Fibroblast of mammary gland (primary cell): ENCODE measurements at regions not wholly inside any gene's neighbourhood (a gene's known extent, or its start where the extent isn't known, plus 50 kb on each side); places are given as distances from the start of the nearest gene placed in this dataset.

Experiments
- DNase-seq: peaks from one replicate; pipeline ENCODE4 v3.0.0-alpha.2; 2010; ENCODE audit warnings: low read depth
- H3K4me3 ChIP-seq: 2 replicates; pipeline ENCODE4 v1.5.1; 2011; ENCODE audit warnings: low read depth, mild to moderate bottlenecking, low read length, moderate library complexity; ENCODE audit not compliant: control insufficient read depth
- TF ChIP-seq, protein P1 (sequence below): conservative IDR thresholded peaks from 2 replicates; pipeline ENCODE4 v1.5.1; 2011; ENCODE audit warnings: low read depth, low read length, inconsistent platforms; ENCODE audit not compliant: control insufficient read depth, insufficient read depth

DNA sequence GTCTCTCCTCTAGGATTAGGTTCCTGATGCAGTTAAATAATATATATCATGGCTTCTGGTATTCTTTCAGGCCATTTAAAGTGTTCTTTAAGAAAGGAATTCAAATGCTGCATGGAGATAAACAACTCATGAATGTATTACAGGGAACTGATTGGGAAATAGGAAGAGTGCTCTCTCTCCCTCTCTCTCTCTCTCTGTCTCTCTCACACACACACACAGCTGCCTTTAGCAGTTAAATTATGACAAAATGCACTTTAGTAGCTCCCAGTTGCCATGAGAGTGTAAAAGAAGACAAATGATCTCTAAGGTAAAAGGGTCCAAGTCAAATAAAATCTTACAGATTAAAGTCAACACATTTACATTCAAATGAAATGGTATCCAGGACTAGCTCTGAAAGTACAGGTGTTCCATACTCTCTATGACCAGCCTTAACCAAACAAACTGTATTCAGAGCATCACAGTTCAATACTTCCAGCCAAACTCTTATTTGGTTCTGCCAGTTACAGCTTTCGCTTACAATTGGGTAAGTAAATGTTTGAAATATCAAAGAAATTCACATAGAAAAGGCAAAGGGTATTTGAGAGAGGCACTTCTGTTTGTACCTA, 94.7 kb upstream of the CXXC4 start:
- no peak for DNase-seq
- TF ChIP-seq, protein P1, sequence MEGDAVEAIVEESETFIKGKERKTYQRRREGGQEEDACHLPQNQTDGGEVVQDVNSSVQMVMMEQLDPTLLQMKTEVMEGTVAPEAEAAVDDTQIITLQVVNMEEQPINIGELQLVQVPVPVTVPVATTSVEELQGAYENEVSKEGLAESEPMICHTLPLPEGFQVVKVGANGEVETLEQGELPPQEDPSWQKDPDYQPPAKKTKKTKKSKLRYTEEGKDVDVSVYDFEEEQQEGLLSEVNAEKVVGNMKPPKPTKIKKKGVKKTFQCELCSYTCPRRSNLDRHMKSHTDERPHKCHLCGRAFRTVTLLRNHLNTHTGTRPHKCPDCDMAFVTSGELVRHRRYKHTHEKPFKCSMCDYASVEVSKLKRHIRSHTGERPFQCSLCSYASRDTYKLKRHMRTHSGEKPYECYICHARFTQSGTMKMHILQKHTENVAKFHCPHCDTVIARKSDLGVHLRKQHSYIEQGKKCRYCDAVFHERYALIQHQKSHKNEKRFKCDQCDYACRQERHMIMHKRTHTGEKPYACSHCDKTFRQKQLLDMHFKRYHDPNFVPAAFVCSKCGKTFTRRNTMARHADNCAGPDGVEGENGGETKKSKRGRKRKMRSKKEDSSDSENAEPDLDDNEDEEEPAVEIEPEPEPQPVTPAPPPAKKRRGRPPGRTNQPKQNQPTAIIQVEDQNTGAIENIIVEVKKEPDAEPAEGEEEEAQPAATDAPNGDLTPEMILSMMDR = no peak
- no peak overlapping the region for H3K4me3 ChIP-seq

DNA sequence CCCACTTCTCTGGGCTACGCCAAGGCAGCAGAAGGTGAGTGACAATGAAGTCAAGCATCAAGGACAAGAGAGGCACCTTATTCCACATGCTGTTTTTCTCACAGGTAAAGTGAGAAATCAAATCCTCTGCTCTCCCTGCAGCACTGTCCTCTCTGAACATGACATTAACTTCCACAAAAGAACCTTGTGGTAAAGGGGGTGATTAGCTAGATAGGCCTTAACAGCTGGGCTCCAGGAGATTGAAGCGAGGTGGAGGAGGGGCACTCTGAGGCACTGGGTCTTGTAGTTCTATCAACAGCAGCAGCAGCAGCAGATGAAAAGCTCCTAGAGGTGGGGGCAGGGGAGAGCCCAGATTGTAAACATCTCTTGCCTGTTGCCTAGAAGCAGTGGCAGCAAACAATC, 96.8 kb upstream of the CXXC4 start:
- no peak overlapping the region for H3K4me3 ChIP-seq
- no peak for DNase-seq
- TF ChIP-seq, protein P1 = no peak

DNA sequence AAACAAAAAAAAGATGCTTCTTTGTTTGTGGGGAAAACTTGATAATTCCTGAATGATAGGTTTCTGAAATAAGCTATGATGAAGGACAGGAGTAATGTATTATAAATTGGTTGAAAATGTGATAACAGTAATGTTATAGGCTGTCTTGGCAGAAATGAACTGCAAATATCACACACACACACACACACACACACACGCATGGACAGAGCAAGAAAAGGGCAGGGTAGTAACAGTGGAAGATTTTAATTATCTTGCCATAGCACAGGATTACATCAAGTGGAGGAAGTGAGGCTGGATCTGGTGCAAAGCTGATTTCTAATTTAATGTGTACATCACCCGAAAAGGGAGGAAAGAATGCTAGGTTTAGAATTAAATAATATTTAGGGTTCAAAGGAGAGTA, 97.5 kb upstream of the CXXC4 start:
- TF ChIP-seq, protein P1 = no peak
- no peak for DNase-seq
- no peak overlapping the region for H3K4me3 ChIP-seq

DNA sequence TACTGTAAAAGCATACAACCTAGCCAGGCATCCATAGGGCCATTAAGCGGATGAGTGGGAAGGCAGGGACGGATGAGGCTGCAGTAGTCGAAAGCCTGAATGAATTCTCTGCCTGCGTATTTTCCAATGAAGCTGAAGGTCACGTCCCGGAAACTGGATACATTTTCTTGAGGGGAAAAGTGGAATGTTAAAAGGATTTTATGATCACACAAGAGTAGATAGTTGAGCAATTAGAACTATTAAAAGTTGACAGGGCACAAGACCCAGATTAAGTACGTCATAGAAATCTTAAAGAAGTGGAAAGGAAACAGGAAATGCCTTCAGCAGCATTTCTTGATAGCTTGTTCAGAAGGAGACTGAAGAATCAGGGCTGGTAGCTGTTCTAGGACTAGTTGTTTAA, 98.3 kb upstream of the CXXC4 start:
- H3K4me3 ChIP-seq = no peak overlapping the region
- TF ChIP-seq, protein P1 = no peak
- peak; percentile 7 for DNase-seq

DNA sequence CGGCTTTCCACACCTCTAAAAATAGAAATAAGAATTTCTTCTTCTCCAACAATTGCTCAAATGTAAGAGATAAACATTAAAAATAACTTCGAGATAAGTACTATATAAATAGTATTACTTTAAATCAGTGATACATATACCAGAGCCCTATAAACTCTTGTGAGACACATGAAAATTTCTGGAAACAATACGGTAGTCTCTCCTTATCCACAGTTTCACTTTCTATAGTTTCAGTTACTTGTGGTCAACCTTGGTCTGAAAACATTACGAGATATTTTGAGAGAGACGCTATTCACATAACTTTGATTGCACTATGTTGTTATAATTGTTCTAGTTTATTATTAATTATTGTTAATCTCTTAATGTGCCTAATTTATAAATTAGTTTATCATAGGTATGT, 101.5 kb upstream of the CXXC4 start:
- no peak for DNase-seq
- no peak overlapping the region for H3K4me3 ChIP-seq
- TF ChIP-seq, protein P1 = no peak

DNA sequence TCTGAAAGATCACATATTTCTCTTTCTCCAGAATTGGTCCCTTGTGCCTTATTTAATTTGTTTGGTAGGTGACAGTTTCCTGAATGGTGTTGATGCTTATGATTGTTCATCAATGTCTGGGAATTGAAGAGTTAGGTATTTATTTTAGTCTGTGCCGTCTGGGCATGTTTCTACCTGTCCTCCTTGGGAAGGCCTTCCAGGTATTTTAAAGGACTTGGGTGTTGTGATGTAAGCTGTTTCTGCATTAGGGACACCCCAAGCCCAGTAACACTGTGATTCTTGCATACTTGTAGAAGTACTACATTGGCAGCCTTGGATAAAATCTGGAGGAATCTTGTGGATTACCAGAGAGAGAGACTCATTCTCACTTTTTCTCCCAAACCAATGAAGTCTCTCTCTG, 120.8 kb upstream of the CXXC4 start:
- DNase-seq = no peak
- H3K4me3 ChIP-seq = no peak overlapping the region
- TF ChIP-seq, protein P1 = no peak

DNA sequence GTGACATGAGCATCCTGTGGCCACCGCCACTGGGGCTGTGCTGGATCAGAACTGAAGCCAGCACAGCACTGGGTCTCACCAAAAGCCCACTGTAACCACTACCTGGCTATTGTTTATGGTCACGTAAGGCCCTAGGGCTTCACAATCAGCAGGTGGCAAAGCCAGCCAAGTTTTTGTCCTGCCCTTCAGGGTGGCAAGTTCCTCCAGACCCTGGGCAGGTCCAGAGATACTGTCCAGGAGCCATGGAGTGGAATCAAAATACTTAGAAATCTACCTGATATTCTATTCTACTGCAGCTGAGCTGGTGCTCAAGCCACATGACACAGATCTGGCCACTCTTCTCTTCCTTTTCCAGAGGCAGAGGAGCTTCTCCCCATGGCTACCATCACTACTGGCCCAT, 121.2 kb upstream of the CXXC4 start:
- no peak for DNase-seq
- TF ChIP-seq, protein P1 = no peak
- H3K4me3 ChIP-seq = no peak overlapping the region
